ENCODE measurements at regions not wholly inside any gene's neighbourhood (a gene's known extent, or its start where the extent isn't known, plus 50 kb on each side); places are given as distances from the start of the nearest gene placed in this dataset.

DNA sequence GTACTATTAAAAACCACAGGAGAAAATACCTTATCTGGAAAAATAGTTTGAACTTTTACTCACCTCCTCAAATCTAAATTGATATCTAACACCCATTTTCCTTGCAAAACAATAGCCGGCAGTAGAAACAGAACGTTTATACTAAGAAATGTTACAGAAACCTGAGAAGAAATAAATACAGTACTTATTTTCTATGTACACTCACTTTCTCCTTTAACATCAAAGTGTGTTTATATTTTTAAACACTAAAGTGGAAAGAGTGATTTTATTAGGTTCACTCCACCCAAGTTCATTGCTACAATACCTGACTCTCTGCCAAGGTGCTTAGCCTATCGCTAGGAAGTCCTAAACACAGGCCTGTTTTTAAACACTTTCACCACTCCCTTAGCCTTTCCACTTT is 87.8 kb upstream of the TJP1 start:
- TF ChIP-seq, protein P1, sequence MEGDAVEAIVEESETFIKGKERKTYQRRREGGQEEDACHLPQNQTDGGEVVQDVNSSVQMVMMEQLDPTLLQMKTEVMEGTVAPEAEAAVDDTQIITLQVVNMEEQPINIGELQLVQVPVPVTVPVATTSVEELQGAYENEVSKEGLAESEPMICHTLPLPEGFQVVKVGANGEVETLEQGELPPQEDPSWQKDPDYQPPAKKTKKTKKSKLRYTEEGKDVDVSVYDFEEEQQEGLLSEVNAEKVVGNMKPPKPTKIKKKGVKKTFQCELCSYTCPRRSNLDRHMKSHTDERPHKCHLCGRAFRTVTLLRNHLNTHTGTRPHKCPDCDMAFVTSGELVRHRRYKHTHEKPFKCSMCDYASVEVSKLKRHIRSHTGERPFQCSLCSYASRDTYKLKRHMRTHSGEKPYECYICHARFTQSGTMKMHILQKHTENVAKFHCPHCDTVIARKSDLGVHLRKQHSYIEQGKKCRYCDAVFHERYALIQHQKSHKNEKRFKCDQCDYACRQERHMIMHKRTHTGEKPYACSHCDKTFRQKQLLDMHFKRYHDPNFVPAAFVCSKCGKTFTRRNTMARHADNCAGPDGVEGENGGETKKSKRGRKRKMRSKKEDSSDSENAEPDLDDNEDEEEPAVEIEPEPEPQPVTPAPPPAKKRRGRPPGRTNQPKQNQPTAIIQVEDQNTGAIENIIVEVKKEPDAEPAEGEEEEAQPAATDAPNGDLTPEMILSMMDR (IDR thresholded peaks at IDR 0.05; ENCODE audit: control extremely low read depth, extremely low read depth, low read depth, missing control alignments), result no peak
- CTCF ChIA-PET, result no interaction called here
- POLR2A ChIA-PET, result no interaction called here
- no peak for DNase-seq (ENCODE audit: extremely low spot score)

DNA sequence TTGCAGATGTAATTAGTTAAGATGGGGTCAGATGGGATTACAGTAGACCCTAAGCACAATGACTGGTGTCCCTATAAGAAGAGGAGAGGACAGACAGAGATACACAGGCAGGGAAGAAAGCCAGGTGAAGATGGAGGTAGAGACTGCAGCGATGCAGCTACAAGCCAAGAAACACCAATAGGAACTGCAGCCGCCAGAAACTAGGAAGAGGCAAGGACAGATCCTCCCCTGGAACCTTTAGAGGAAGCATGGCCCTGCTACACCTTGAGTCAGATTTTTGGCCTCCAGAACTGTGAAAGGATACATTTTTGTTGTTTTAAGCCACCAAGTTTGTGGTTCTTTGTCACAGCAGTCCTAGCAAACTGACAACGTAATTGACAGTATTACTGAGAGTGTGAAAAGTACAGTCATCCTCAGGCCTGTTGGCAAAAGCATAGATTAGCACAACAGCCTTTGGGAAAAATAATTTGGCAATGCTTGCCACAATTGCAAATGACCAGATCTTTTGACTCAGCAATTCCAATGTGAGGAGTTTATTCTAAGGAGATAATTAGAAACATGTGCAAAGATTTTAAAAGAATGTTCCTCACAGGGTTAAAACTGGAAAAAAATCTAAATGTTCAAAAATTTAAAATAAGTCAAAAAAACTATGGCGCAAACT is 82.6 kb upstream of the TJP1 start:
- POLR2A ChIA-PET, result no interaction called here
- CTCF ChIA-PET, result no interaction called here
- TF ChIP-seq, protein P1 (IDR thresholded peaks at IDR 0.05; ENCODE audit: control extremely low read depth, extremely low read depth, low read depth, missing control alignments), result no peak
- DNase-seq (ENCODE audit: extremely low spot score), result no peak

DNA sequence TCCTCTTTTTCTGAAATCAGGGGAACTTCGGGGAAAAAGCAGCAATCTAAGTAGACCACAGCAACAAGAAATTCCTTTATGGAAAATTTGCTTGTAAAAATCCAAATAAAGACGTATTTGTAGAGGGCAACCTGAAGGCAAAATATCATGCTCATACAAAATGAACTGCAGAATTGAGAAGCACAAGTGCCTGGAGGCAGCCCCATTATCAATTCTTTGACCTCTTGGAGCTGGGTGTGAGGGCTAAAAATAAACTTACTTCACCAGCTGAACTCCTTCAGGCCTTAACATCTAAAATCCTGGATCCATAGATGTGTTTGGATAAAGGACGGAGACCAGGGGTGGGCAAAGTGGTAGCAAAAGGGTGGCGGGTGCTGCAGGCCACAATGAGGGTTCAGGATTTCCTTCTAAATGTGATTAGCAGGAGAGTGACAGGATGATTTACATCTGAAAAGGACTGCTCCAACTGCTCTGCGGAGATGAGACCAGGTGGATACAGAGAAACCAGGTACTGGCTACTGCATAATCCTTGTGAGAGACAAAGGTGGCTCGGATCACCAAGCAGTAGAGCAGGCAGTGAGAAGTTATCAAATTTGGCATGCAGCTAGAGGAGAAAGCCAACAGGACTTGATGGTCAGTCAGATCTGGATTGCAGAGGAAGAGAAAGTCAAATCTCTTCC is 81.7 kb upstream of the TJP1 start:
- ChIA-PET POLR2A (no interaction called here), CTCF (no interaction called here)
- no peak for DNase-seq (ENCODE audit: extremely low spot score)
- TF ChIP-seq, protein P1 (IDR thresholded peaks at IDR 0.05; ENCODE audit: control extremely low read depth, extremely low read depth, low read depth, missing control alignments), result no peak

DNA sequence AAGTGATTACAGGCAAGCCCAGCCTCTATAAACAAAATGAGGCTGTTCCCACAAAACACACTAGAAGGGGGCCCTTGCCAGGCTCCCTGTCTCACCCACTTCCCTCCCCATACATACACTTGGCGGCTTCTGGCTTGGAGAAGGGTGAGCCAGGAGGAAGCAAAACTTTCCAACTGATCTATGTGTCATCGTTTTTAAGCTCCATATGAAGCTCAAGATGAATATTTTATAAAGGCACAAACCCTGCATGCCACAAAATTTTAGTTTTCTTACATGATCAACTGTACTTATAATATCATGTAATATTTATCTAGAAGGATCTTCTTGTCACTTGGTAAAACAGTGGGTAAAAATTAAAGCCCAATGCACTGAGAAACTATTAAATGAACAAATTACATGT is 80.8 kb upstream of the TJP1 start:
- ChIA-PET CTCF (no interaction called here), POLR2A (no interaction called here)
- TF ChIP-seq, protein P1 (IDR thresholded peaks at IDR 0.05; ENCODE audit: control extremely low read depth, extremely low read depth, low read depth, missing control alignments), result no peak
- no peak for DNase-seq (ENCODE audit: extremely low spot score)

DNA sequence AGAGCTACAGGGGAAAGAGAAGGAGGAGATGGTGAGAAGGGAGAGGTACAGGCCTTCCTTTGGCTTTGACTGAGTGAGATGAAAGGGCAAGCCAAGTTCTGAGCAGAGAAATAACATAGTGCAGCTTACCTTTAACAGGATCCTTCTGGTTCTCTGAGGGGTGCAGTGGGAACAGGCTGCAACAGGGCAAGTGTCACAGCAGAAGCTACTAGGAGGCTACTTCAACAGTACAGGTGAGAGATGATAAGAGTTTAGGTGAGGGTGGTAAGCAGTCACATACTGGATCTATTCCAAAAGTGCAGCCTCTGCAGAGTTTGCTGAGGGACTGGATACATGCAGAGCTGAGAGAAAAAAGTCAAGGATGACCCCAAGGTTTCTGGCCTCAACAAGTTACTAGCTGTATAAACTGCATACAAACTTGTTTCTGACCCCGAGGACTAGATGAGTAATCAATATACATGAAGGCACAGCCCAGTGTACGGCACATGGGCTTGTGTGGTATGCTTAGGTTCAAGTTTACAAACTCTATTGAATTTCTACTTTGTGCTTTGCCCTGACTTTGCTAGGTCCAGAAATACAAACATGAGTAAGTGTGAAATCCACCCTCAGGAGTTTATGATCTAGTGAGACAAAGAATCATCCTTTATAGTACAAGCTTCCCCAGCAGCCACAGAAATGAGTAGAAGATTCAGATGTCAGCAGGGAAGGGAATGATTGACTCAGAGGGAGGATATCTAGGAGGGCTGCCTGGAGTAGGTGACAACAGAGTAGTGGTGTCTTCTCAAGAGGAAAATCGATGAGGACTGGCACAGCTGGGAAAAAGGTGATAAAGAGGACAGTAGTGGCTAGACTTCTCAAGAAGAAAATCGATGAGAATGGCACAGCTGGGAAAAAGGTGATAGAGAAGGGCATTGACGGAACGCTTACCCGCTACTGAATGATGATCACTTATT is 78.2 kb upstream of the TJP1 start:
- CTCF ChIA-PET, result interaction anchor here (0.9 to 1.5 kb wide), 3 partner anchors 12 to 25 kb away, joined by 3 read pairs; no protein-coding TSS in a partner anchor
- TF ChIP-seq, protein P1 (IDR thresholded peaks at IDR 0.05; ENCODE audit: control extremely low read depth, extremely low read depth, low read depth, missing control alignments), result no peak
- POLR2A ChIA-PET, result no interaction called here
- no peak for DNase-seq (ENCODE audit: extremely low spot score)

DNA sequence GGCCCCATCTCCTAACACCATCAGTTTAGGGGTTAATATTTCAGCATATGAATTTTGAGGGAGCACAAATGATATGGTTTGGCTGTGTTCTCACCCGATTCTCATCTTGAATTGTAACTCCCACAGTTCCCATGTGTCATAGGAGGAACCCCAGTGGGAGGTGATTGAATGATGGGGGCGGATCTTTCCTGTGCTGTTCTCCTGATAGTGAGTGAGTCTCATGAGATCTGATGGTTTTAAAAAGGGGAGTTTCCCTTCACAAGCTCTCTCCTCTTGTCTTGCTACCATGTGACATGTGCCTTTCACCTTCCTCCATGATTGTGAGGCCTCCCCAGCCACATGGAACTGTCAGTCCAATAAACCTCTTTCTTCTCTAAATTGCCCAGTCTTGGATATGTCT is 73.8 kb upstream of the TJP1 start:
- ChIA-PET CTCF (no interaction called here), POLR2A (no interaction called here)
- no peak for DNase-seq (ENCODE audit: extremely low spot score)
- TF ChIP-seq, protein P1 (IDR thresholded peaks at IDR 0.05; ENCODE audit: control extremely low read depth, extremely low read depth, low read depth, missing control alignments), result no peak
